Upper lobe of left lung (tissue), 6 donors: ENCODE measurements at regions not wholly inside any gene's neighbourhood (a gene's known extent, or its start where the extent isn't known, plus 50 kb on each side); places are given as distances from the start of the nearest gene placed in this dataset.

ENCODE experiments used
- ATAC-seq, 2 donors: fragments of 200-7000 bp; cut with Tn5 transposase; one replicate each; pipeline ENCODE4 v1.9.1; 2022; ENCODE audit warnings: mild to moderate bottlenecking in 2 of 2, moderate library complexity in 2 of 2; ENCODE audit not compliant: low FRiP score in 2 of 2
- DNase-seq, 2 donors: peaks; one replicate each; pipeline ENCODE4 v3.0.0-alpha.2; 2019 to 2020
- H3K27ac ChIP-seq, 4 donors: fragments of 200-600 bp; sonication (generic); one replicate each; pipeline ENCODE4 v1.5.1; 2016 to 2019
- H3K27me3 ChIP-seq, 4 donors: fragments of 200-600 bp; sonication (generic); one replicate each; pipeline ENCODE4 v1.5.1; 2017 to 2019
- H3K36me3 ChIP-seq, 4 donors: fragments of 200-600 bp; sonication (generic); one replicate each; pipeline ENCODE4 v1.5.1; 2016 to 2019
- H3K4me1 ChIP-seq, 4 donors: fragments of 200-600 bp; sonication (generic); one replicate each; pipeline ENCODE4 v1.5.1; 2018 to 2019
- H3K4me3 ChIP-seq, 4 donors: fragments of 200-600 bp; sonication (generic); one replicate each; pipeline ENCODE4 v1.5.1; 2017 to 2019; ENCODE audit warnings: mild to moderate bottlenecking in 2 of 4, moderate library complexity in 1 of 4
- H3K9me3 ChIP-seq, 4 donors: fragments of 200-600 bp; sonication (generic); one replicate each; pipeline ENCODE4 v1.5.1; 2018 to 2019
- EP300 ChIP-seq, 4 donors: sonication (generic); formaldehyde crosslinking; IDR thresholded peaks; one replicate each; pipeline ENCODE4 v1.5.1; 2017; ENCODE audit warnings: antibody characterized with exemption in 4 of 4, control low read depth in 2 of 4
- POLR2A ChIP-seq, 4 donors: fragments of 450-650 bp; IDR thresholded peaks; one replicate each; pipeline ENCODE4 v1.5.1; 2016 to 2017; ENCODE audit warnings: antibody characterized with exemption in 4 of 4, mild to moderate bottlenecking in 2 of 4
- POLR2AphosphoS5 ChIP-seq, 2 donors: sonication (generic); formaldehyde crosslinking; IDR thresholded peaks; one replicate each; pipeline ENCODE4 v1.5.1; 2017; ENCODE audit warnings: antibody characterized with exemption in 2 of 2
- WGBS, 2 donors: methylation state at CpG; one replicate each; pipeline ENCODE4 v1.1.5; 2017 to 2018; 5-methylcytosine and 5-hydroxymethylcytosine counted together
- TF ChIP-seq, protein P1 (sequence below), 6 experiments: fragments of 450-650 bp in 4 of 6; fragments of 200-600 bp in 2 of 6; sonication (generic) in 2 of 6; IDR thresholded peaks; one replicate each; pipeline ENCODE4 v1.5.1; 2016 to 2019; ENCODE audit warnings: antibody characterized with exemption in 6 of 6
- donor health status: DM: no; HTN: no; CAD: no; lungs with moderate emphysema.
- donor health status: DM: no; HTN: yes; CAD: no; lungs with severe emphysema.

DNA sequence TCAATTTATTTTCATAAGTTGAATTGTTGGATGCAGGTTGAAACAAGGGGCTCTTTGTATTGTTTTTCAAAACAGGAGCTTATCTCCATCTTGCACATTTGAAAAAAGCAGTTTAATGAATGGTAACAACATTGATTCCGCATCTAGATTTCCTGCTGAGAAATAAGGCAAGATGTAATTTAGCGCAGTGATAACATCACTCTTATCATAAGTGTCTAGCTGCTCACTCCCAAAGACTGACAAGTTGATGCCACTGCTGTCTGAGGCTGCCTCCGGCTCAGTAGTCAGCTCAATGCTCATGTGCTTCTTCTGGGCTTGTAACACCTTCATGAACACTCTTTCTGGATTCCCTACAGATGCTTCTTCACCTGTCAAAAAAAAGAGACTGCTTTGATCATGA lies 92.4 kb downstream of the KPNA2 start:
- H3K27me3 ChIP-seq = no peaks in the 10 kb centered on the region
- ATAC-seq (no peak), DNase-seq (no peak)
- no peak overlapping the region for H3K4me3 ChIP-seq
- 64 to 85% methylated on average over 3 of the region's 3 CpGs for WGBS, 2 donors
- no peaks in the 10 kb centered on the region for H3K9me3 ChIP-seq
- no peaks in the 10 kb centered on the region for H3K4me1 ChIP-seq
- H3K27ac ChIP-seq = no peak overlapping the region
- TF ChIP-seq, protein P1, sequence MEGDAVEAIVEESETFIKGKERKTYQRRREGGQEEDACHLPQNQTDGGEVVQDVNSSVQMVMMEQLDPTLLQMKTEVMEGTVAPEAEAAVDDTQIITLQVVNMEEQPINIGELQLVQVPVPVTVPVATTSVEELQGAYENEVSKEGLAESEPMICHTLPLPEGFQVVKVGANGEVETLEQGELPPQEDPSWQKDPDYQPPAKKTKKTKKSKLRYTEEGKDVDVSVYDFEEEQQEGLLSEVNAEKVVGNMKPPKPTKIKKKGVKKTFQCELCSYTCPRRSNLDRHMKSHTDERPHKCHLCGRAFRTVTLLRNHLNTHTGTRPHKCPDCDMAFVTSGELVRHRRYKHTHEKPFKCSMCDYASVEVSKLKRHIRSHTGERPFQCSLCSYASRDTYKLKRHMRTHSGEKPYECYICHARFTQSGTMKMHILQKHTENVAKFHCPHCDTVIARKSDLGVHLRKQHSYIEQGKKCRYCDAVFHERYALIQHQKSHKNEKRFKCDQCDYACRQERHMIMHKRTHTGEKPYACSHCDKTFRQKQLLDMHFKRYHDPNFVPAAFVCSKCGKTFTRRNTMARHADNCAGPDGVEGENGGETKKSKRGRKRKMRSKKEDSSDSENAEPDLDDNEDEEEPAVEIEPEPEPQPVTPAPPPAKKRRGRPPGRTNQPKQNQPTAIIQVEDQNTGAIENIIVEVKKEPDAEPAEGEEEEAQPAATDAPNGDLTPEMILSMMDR (IDR thresholded peaks at IDR 0.05) = no peak
- TF ChIP-seq POLR2A (IDR thresholded peaks at IDR 0.05) = no peak
- peaks cover 3 to 48% (median 13%) of the 10 kb centered on the region in 4 donors for H3K36me3 ChIP-seq

DNA sequence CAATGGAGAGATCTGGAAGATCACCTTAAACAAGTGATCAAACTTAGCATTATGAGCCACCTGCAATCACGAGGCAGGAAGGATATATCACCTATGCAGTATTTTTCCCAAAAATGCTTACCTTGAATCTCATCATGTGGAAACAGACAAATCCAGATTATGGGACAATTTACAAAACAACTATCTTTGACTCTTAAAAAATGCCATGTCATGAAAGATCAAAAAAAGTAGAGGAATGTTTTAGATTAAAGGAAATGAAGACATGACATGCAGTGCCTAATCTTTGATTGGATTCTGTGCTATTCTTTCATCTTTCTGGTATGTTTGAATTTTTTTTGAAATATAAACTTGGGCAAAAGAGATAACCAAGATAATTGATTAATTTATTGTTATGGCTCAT lies 95.9 kb downstream of the KPNA2 start:
- peaks cover 3 to 44% (median 18%) of the 10 kb centered on the region in 4 donors for H3K36me3 ChIP-seq
- no peak for TF ChIP-seq EP300 (IDR thresholded peaks at IDR 0.05)
- WGBS, 2 donors = 85 to 94% methylated on average over 1 of the region's 1 CpG
- DNase-seq = no peak
- no peaks in the 10 kb centered on the region for H3K9me3 ChIP-seq
- no peaks in the 10 kb centered on the region for H3K27me3 ChIP-seq
- H3K27ac ChIP-seq = no peak overlapping the region
- H3K4me3 ChIP-seq = no peak overlapping the region
- peaks cover 0 to 3% (median 0%) of the 10 kb centered on the region in 4 donors for H3K4me1 ChIP-seq
- ATAC-seq = no peak

DNA sequence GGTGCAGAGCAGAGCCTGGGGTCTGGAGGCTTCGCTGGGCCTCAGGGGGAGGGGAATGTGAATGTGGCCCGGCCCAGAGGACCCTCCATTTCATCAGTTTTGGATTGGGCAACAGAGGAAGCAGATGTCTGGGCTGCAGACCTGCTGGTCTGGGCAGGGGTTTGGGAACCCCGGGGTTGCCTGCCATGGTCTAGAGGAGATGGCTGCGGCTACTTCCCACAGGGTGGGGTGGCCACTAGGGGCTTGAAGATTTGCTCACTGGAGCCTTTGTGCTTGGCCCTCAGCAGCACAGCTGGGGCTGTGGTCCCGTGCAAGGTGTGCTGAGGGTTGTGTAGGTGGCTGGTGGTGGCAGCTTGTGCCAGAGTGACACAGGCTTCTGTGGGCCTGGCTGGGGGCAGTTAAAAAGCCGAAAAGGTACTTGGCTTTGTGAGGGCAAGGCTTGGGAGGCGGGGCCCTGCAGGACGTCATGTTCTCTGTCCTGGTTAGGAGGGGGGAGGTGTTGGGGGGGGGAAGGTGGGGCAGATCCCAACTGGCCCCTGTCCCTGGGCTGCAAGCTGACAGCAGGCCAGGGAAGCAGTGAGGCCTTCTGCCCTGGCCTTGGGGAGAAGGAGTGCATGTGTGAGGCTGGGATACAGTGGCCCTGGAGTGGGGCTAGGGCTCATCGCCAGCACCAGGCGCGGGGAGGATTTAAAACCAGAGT lies 98.0 kb downstream of the KPNA2 start:
- peaks cover 0 to 3% (median 0%) of the 10 kb centered on the region in 4 donors for H3K4me1 ChIP-seq
- H3K27me3 ChIP-seq = no peaks in the 10 kb centered on the region
- WGBS, 2 donors = 65 to 78% methylated on average over 5 to 11 of the region's 11 CpGs
- peaks cover 2 to 35% (median 9%) of the 10 kb centered on the region in 4 donors for H3K36me3 ChIP-seq
- TF ChIP-seq POLR2AphosphoS5 (IDR thresholded peaks at IDR 0.05) = no peak
- TF ChIP-seq, protein P1 (IDR thresholded peaks at IDR 0.05) = no peak
- TF ChIP-seq POLR2A (IDR thresholded peaks at IDR 0.05) = no peak
- TF ChIP-seq EP300 (IDR thresholded peaks at IDR 0.05) = no peak
- no peak overlapping the region for H3K4me3 ChIP-seq
- H3K27ac ChIP-seq = no peak overlapping the region
- no peaks in the 10 kb centered on the region for H3K9me3 ChIP-seq
- DNase-seq = no peak
- peak; percentile 11 to 21 for ATAC-seq

DNA sequence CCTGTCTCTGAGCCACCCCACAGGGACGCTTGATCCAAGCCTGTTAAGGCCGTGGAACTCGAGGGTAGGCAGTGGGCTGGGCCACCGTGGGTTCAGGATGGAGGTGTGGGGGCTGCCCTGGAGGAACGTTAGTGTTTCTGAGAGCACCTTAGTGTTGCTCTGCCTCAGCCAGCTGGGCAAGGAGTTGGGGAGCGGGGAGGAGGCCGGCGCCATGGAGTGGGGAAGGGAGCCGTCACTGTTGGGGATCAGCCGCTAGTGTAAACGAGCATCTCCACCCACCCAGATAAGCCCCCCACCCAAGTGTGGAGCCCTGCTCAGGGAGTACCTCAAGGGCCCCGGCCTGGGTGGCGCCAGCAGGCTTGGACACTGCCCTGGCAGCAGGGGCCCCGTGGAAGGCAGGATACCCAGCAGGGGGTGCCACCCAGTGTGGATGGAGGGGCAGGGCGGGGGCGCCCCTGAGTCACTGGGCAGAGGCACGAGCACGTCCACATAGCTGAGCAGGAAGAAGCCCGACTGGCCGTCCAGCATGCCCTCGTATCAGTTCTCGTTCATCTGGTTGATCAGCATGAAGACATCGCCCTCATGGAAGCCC lies 98.6 kb downstream of the KPNA2 start:
- peak; percentile 8 to 59 for ATAC-seq
- no peak overlapping the region for H3K27ac ChIP-seq

DNA sequence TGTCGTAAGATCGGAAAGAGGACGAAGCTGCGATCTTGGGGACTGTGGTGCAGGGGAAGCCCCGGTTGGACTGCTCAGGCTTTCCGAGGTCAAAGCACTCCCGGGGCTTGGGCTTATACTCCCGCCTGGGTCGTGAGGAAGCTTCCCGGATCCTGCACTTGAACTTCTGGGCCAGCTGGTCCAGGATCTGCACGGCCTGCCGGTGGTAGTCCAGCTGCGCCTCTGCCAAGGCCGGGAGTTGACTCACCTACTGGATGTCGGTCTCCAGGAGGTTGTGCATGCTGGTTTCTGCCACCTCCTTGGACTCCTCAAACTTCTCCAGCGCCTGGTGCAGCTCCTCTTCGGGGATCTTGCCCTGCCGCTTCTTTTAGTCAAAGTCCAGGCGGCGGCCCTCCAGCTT lies 99.2 kb downstream of the KPNA2 start:
- peak in 1 of 2 donors; percentile 34 for ATAC-seq
- WGBS, 2 donors = 97% methylated on average over 11 to 17 of the region's 20 CpGs
- TF ChIP-seq EP300 (IDR thresholded peaks at IDR 0.05) (no peak), POLR2A (IDR thresholded peaks at IDR 0.05) (no peak), POLR2AphosphoS5 (IDR thresholded peaks at IDR 0.05) (no peak)
- TF ChIP-seq, protein P1 (IDR thresholded peaks at IDR 0.05) = no peak
- DNase-seq = peak in 1 of 2 donors; percentile 54
- H3K36me3 ChIP-seq = peaks cover 0 to 27% (median 7%) of the 10 kb centered on the region in 4 donors
- no peaks in the 10 kb centered on the region for H3K27me3 ChIP-seq
- H3K27ac ChIP-seq = no peak overlapping the region
- H3K4me1 ChIP-seq = peaks cover 0 to 3% (median 0%) of the 10 kb centered on the region in 4 donors
- H3K9me3 ChIP-seq = no peaks in the 10 kb centered on the region
- H3K4me3 ChIP-seq = no peak overlapping the region

More for the DNA sequence above, 98.6 kb downstream of the KPNA2 start:
- WGBS, 2 donors = 76 to 83% methylated on average over 11 to 22 of the region's 23 CpGs
- Histone ChIP-seq H3K9me3 (no peaks in the 10 kb centered on the region), H3K27me3 (no peaks in the 10 kb centered on the region), H3K4me3 (no peak overlapping the region), H3K36me3 (peaks cover 0 to 30% (median 7%) of the 10 kb centered on the region in 4 donors), H3K4me1 (peaks cover 0 to 3% (median 0%) of the 10 kb centered on the region in 4 donors)
- DNase-seq = peak in 1 of 2 donors; percentile 78
- TF ChIP-seq POLR2AphosphoS5 (IDR thresholded peaks at IDR 0.05) (no peak), EP300 (IDR thresholded peaks at IDR 0.05) (no peak), POLR2A (IDR thresholded peaks at IDR 0.05) (no peak)
- TF ChIP-seq, protein P1 (IDR thresholded peaks at IDR 0.05) = no peak
